HepG2 (cell line): ENCODE measurements at regions not wholly inside any gene's neighbourhood (a gene's known extent, or its start where the extent isn't known, plus 50 kb on each side); places are given as distances from the start of the nearest gene placed in this dataset.

Experiments
- ATAC-seq: fragments of 200-7000 bp; cut with Tn5 transposase; 3 replicates; pipeline ENCODE4 v1.9.1; 2020; ENCODE audit warnings: mild to moderate bottlenecking, moderate library complexity
- BruUV-seq: library from RNA; stranded (reverse); fragments of 400-500 nt; replicated peaks from 2 replicates; lab custom pipeline; 2021; lab: Mats Ljungman, UMichigan
- CTCF ChIA-PET: fragments of 300-600 bp; formaldehyde crosslinking; extraction: SDS; loops from one replicate; lab custom pipeline; 2021; ENCODE audit warnings: low total read pairs, inconsistent platforms, low intra/inter-chr PET ratio; lab: Yijun Ruan, JAX
- POLR2A ChIA-PET: fragments of 350-600 bp; sonication (Branson Sonifier 250); formaldehyde crosslinking; loops from one replicate; lab custom pipeline; 2020; ENCODE audit warnings: antibody characterized with exemption, inconsistent platforms; lab: Yijun Ruan, JAX
- DNase-seq: peaks from one replicate; pipeline ENCODE4 v3.0.0-alpha.2; 2015; ENCODE audit warnings: low spot score
- FAIRE-seq: peaks from 3 replicates; lab custom pipeline; 2011; peaks lifted over from hg19 to GRCh38; lab: Jason Lieb, UNC
- H2AFZ ChIP-seq: one replicate; pipeline ENCODE4 v1.6.1; 2011; ENCODE audit warnings: low read length, inconsistent platforms
- H3K27ac ChIP-seq: fragments of 300-600 bp; 3 replicates; pipeline ENCODE4 v1.8.0; 2011; ENCODE audit warnings: mixed run types, mild to moderate bottlenecking, mixed read lengths, low read length, inconsistent platforms; ENCODE audit not compliant: insufficient read depth; ENCODE audit errors: extremely low read length
- H3K27me3 ChIP-seq, 2 experiments: fragments of 200-600 bp in 1 of 2; 2 replicates in 1 of 2; 3 replicates in 1 of 2; pipeline versions ENCODE4 v1.6.0 to v1.8.0; 2011; ENCODE audit warnings: low read length in 2 of 2, mild to moderate bottlenecking in 2 of 2, moderate library complexity in 2 of 2, inconsistent platforms in 1 of 2; ENCODE audit not compliant: insufficient read depth in 2 of 2, control insufficient read depth in 1 of 2
- H3K36me3 ChIP-seq, 2 experiments: fragments of 200-600 bp in 1 of 2; replicated peaks in 1 of 2; 2 replicates in 1 of 2; 3 replicates in 1 of 2; pipeline versions ENCODE4 v1.5.1 to v1.8.0; 2011; ENCODE audit warnings: low read length in 2 of 2, inconsistent platforms in 1 of 2; ENCODE audit not compliant: insufficient read depth in 2 of 2, control insufficient read depth in 1 of 2
- H3K4me1 ChIP-seq: 2 replicates; pipeline ENCODE4 v1.5.1; 2012; ENCODE audit warnings: low read length, inconsistent platforms; ENCODE audit not compliant: insufficient read depth
- H3K4me2 ChIP-seq: 2 replicates; pipeline ENCODE4 v1.6.0; 2011; ENCODE audit warnings: low read depth, low read length, inconsistent platforms
- H3K4me3 ChIP-seq, 3 experiments: fragments of 200-600 bp in 1 of 3; sonication (generic), shearing (Covaris generic) in 1 of 3; replicated peaks in 1 of 3; 2 replicates each; pipeline ENCODE4 v1.5.1; 2011 to 2016; ENCODE audit warnings: low read length in 3 of 3, inconsistent platforms in 2 of 3, low read depth in 2 of 3, mild to moderate bottlenecking in 2 of 3, control low read depth in 1 of 3, mixed read lengths in 1 of 3; ENCODE audit not compliant: insufficient read depth in 1 of 3
- H3K79me2 ChIP-seq: one replicate; pipeline ENCODE4 v1.6.1; 2011; ENCODE audit warnings: low read length, inconsistent platforms; ENCODE audit not compliant: insufficient read depth
- H3K9ac ChIP-seq: 2 replicates; pipeline ENCODE4 v1.6.0; 2011; ENCODE audit warnings: mild to moderate bottlenecking, low read depth, low read length, inconsistent platforms; ENCODE audit not compliant: insufficient read depth
- H3K9me3 ChIP-seq: 2 replicates; pipeline ENCODE4 v1.5.1; 2012; ENCODE audit warnings: mild to moderate bottlenecking, low read length
- H4K20me1 ChIP-seq: 2 replicates; pipeline ENCODE4 v1.6.0; 2011; ENCODE audit warnings: inconsistent platforms, mild to moderate bottlenecking, low read length, moderate library complexity; ENCODE audit not compliant: insufficient read depth
- EZH2 ChIP-seq: conservative IDR thresholded peaks from 2 replicates; pipeline ENCODE4 v1.6.1; 2012; ENCODE audit warnings: mild to moderate bottlenecking, low read depth, low read length, moderate library complexity
- GABPA ChIP-seq, 2 experiments: IDR thresholded peaks; 2 replicates each; pipeline ENCODE4 v1.6.1; 2011 to 2016; ENCODE audit warnings: low read depth in 2 of 2, low read length in 1 of 2, missing biosample characterization in 1 of 2, missing genetic modification characterization in 1 of 2
- GFI1 ChIP-seq: sonication (generic); formaldehyde crosslinking; IDR thresholded peaks from 2 replicates; pipeline ENCODE4 v1.5.0; 2020; ENCODE audit warnings: missing genetic modification reagents, mild to moderate bottlenecking, borderline replicate concordance
- KDM4B ChIP-seq: sonication (generic); formaldehyde crosslinking; IDR thresholded peaks from 2 replicates; pipeline ENCODE4 v1.4.0; 2020; ENCODE audit warnings: missing genetic modification reagents
- KMT2A ChIP-seq: sonication (generic); formaldehyde crosslinking; IDR thresholded peaks from 2 replicates; pipeline ENCODE4 v1.4.0; 2020; ENCODE audit warnings: missing genetic modification reagents
- NFATC3 ChIP-seq: sonication (generic); formaldehyde crosslinking; IDR thresholded peaks from 2 replicates; pipeline ENCODE4 v1.5.1; 2020; ENCODE audit warnings: mild to moderate bottlenecking, missing genetic modification reagents
- PCBP1 ChIP-seq: fragments of 200-400 bp; formaldehyde crosslinking; IDR thresholded peaks from 2 replicates; pipeline ENCODE4 v1.6.1; 2017; ENCODE audit warnings: mild to moderate bottlenecking, low read depth, low read length, borderline replicate concordance
- POGZ ChIP-seq: sonication (generic); formaldehyde crosslinking; IDR thresholded peaks from 2 replicates; pipeline ENCODE4 v1.4.0; 2020; ENCODE audit warnings: mild to moderate bottlenecking, missing genetic modification reagents
- RXRA ChIP-seq: sonication (generic); formaldehyde crosslinking; IDR thresholded peaks from 2 replicates; pipeline ENCODE4 v1.5.1; 2020; ENCODE audit warnings: missing genetic modification reagents
- TP53 ChIP-seq: sonication (generic); formaldehyde crosslinking; conservative IDR thresholded peaks from 2 replicates; pipeline ENCODE4 v1.4.0; 2020; ENCODE audit warnings: missing genetic modification reagents
- ZFP62 ChIP-seq: sonication (generic); formaldehyde crosslinking; IDR thresholded peaks from 2 replicates; pipeline ENCODE4 v1.4.0; 2020; ENCODE audit warnings: missing genetic modification reagents
- ZKSCAN8 ChIP-seq: IDR thresholded peaks from 2 replicates; pipeline ENCODE4 v1.6.1; 2016; ENCODE audit warnings: borderline replicate concordance, missing genetic modification reagents, missing compliant biosample characterization
- ZNF24 ChIP-seq: fragments of 450-650 bp; IDR thresholded peaks from 2 replicates; pipeline ENCODE4 v1.6.1; 2017; ENCODE audit warnings: antibody characterized with exemption, mild to moderate bottlenecking
- ZNF329 ChIP-seq: sonication (generic); formaldehyde crosslinking; IDR thresholded peaks from 2 replicates; pipeline ENCODE4 v1.9.0; 2021; ENCODE audit warnings: low read depth, mild to moderate bottlenecking, missing genetic modification reagents
- ZNF550 ChIP-seq: sonication (generic); formaldehyde crosslinking; IDR thresholded peaks from 2 replicates; pipeline ENCODE4 v1.4.0; 2020; ENCODE audit warnings: mild to moderate bottlenecking, missing genetic modification reagents, borderline replicate concordance
- ZNF563 ChIP-seq: sonication (generic); formaldehyde crosslinking; IDR thresholded peaks from 2 replicates; pipeline ENCODE4 v1.8.0; 2022; ENCODE audit warnings: mild to moderate bottlenecking, moderate library complexity, missing genetic modification reagents
- ZNF768 ChIP-seq: sonication (generic); formaldehyde crosslinking; IDR thresholded peaks from 2 replicates; pipeline ENCODE4 v1.4.0; 2020; ENCODE audit warnings: missing genetic modification reagents
- whole genome bisulfite sequencing: methylation state at CpG from one replicate; pipeline ENCODE4 v1.1.6; 2017; ENCODE audit warnings: low lambda C conversion rate; 5-methylcytosine and 5-hydroxymethylcytosine counted together
- in situ Hi-C: cut with HindIII; loops from 2 replicates; pipeline ENCODE4 v1.10.0; 2017; ENCODE audit warnings: low pct_unique_long_range_greater_than_20kb; ENCODE audit not compliant: extremely low pct_ligation_motif_present
- intact Hi-C: fragments of 100-400 bp; cut with micrococcal nuclease; formaldehyde crosslinking; loops from one replicate; pipeline ENCODE4 v1.10.0; 2022; ENCODE audit not compliant: unreplicated experiment
- TF ChIP-seq, protein P1 (sequence below): sonication (generic); formaldehyde crosslinking; IDR thresholded peaks from 2 replicates; pipeline ENCODE4 v1.8.0; 2022; ENCODE audit warnings: missing genetic modification reagents, mild to moderate bottlenecking, inconsistent platforms, borderline replicate concordance

DNA sequence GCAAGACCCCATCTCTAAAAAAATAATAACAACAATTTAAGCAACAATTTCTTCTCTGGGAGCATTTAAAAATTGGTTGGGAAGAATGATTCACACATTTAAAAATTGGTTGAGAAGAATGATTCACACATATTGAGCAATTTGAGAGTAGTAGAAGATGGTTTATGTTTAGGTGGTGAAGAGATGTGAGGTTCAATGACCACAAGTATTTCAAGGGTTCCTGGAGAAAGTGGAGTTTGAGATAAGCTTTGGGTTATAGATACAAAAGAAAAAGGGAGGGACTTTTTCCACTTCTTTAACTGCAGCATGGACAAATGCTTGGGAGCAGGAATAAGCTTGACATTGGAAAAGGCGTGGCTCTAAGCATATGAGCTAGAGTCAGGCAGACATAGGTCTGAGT is 145.7 kb upstream of the NPHP3 start:
- Histone ChIP-seq H2AFZ (no peak overlapping the region), H3K27me3 (no peaks in the 10 kb centered on the region; a peak in 1 of 5 replicates), H3K79me2 (no peaks in the 10 kb centered on the region), H3K4me3 (no peak overlapping the region), H3K9ac (no peak overlapping the region), H3K36me3 (no peaks in the 10 kb centered on the region), H3K4me1 (no peaks in the 10 kb centered on the region), H3K4me2 (no peak overlapping the region), H3K27ac (no peak overlapping the region), H4K20me1 (no peaks in the 10 kb centered on the region), H3K9me3 (no peaks in the 10 kb centered on the region)
- ATAC-seq: no peak
- no peak for FAIRE-seq
- BruUV-seq: no TSS peak
- intact Hi-C loops (no loop called here), in situ Hi-C loops (no loop called here)
- TF ChIP-seq, protein P1, sequence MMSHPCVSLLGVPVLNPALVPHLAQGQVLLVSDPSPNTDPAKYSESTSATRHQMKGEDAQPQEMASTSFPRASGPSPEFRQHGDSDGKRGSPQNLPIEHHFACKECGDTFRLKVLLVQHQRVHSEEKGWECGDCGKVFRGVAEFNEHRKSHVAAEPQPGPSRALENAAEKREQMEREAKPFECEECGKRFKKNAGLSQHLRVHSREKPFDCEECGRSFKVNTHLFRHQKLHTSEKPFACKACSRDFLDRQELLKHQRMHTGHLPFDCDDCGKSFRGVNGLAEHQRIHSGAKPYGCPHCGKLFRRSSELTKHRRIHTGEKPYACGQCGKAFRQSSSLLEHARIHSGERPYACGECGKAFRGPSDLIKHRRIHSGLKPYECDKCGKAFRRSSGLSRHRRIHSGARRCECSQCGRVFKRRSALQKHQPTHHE: no peak
- no peak for TF ChIP-seq ZFP62
- no peak for TF ChIP-seq GABPA (IDR thresholded peaks at IDR 0.05; ENCODE audit: low read depth, low read length)
- no peak for TF ChIP-seq GABPA (CRISPR knock-in tag; IDR thresholded peaks at IDR 0.05; ENCODE audit: low read depth)
- no peak for TF ChIP-seq ZNF24
- TF ChIP-seq NFATC3 (CRISPR knock-in tag): no peak
- no peak for TF ChIP-seq ZNF550 (CRISPR knock-in tag)
- no peak for TF ChIP-seq ZNF329 (CRISPR knock-in tag)
- TF ChIP-seq KDM4B (CRISPR knock-in tag): no peak
- no peak for TF ChIP-seq ZKSCAN8 (CRISPR knock-in tag)
- no peak for TF ChIP-seq EZH2
- TF ChIP-seq KMT2A: no peak
- no peak for TF ChIP-seq GFI1 (CRISPR knock-in tag)
- TF ChIP-seq RXRA: no peak
- no peak for TF ChIP-seq ZNF563 (CRISPR knock-in tag)
- no peak for TF ChIP-seq POGZ (CRISPR knock-in tag)
- no peak for TF ChIP-seq ZNF768
- TF ChIP-seq PCBP1: no peak
- TF ChIP-seq TP53 (CRISPR knock-in tag): no peak
- WGBS: 13% methylated on average over 1 of the region's 1 CpG
- ChIA-PET POLR2A (no interaction called here), CTCF (no interaction called here)
- no peak for DNase-seq
